Kidney epithelial cell (primary cell): ENCODE measurements at regions not wholly inside any gene's neighbourhood (a gene's known extent, or its start where the extent isn't known, plus 50 kb on each side); places are given as distances from the start of the nearest gene placed in this dataset.

Source experiments
- DNase-seq: peaks from one replicate; pipeline ENCODE4 v3.0.0-alpha.2; 2010; ENCODE audit warnings: low read depth
- H3K27me3 ChIP-seq: 2 replicates; pipeline ENCODE4 v1.6.0; 2011; ENCODE audit warnings: low read length; ENCODE audit not compliant: control insufficient read depth, insufficient read depth
- H3K36me3 ChIP-seq: 2 replicates; pipeline ENCODE4 v1.5.1; 2011; ENCODE audit warnings: low read length; ENCODE audit not compliant: control insufficient read depth, insufficient read depth
- H3K4me3 ChIP-seq: 2 replicates; pipeline ENCODE4 v1.5.1; 2011; ENCODE audit warnings: low read depth, mild to moderate bottlenecking, control low read depth, low read length
- TF ChIP-seq, protein P1 (sequence below): IDR thresholded peaks from 2 replicates; pipeline ENCODE4 v1.5.1; 2011; ENCODE audit warnings: mild to moderate bottlenecking, moderate library complexity, low read length, control low read depth, inconsistent platforms; ENCODE audit not compliant: insufficient read depth, poor library complexity, severe bottlenecking

DNA sequence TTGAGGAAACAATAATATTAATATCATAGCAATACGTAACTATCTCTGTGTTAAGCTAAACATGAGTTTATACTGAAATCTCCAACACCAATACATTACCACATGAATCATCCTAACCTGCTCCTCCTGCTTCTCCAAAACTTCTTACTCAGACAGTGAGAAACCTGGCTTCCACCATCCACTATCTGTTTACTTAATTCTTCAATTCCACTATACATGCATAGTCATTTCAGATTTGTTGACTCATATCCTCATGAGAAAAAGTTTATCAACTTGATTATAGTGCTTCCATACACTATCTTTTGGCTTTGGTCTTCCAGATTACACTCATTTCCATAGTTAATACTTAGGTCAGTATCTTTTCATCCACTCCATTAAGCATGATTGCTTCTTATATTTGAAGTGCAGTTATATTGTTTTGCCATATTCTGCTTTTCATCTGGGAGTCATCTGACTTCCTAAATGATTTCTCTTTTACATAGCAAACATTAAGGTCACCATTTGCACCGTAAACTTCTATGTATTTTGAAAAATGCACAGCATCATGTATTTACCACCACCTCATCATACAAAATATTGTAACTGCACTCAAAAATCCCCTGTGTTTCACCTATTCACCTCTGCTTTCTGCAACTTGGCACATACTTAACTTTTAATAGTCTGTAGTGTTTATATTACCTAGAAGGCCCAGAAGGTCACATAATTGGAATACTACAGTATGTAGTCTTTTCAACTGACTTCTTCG, 970.6 kb downstream of the DIPK2A start:
- TF ChIP-seq, protein P1, sequence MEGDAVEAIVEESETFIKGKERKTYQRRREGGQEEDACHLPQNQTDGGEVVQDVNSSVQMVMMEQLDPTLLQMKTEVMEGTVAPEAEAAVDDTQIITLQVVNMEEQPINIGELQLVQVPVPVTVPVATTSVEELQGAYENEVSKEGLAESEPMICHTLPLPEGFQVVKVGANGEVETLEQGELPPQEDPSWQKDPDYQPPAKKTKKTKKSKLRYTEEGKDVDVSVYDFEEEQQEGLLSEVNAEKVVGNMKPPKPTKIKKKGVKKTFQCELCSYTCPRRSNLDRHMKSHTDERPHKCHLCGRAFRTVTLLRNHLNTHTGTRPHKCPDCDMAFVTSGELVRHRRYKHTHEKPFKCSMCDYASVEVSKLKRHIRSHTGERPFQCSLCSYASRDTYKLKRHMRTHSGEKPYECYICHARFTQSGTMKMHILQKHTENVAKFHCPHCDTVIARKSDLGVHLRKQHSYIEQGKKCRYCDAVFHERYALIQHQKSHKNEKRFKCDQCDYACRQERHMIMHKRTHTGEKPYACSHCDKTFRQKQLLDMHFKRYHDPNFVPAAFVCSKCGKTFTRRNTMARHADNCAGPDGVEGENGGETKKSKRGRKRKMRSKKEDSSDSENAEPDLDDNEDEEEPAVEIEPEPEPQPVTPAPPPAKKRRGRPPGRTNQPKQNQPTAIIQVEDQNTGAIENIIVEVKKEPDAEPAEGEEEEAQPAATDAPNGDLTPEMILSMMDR: no peak

DNA sequence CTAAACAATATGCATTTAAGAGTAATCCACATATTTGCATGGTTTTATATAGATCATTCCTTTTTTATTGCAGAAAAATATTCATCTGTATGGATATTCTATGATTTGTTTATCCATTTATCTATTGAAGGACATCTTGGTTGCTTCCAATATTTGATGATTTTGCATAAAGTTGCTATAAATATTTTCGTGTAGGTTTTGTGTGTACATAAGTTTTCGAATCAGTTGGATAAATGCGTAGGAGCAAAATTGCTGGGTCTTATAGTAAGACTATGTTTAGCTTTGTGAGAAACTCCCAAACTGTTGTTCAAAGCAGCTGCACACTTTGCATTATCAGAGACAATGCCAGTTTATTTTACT, 971.2 kb downstream of the DIPK2A start:
- TF ChIP-seq, protein P1: no peak
- DNase-seq: no peak
- H3K27me3 ChIP-seq: no peaks in the 10 kb centered on the region
- H3K4me3 ChIP-seq: no peak overlapping the region
- H3K36me3 ChIP-seq: no peaks in the 10 kb centered on the region

More for the DNA sequence above, 970.6 kb downstream of the DIPK2A start:
- no peak for DNase-seq
- Histone ChIP-seq H3K36me3 (no peaks in the 10 kb centered on the region), H3K4me3 (no peak overlapping the region), H3K27me3 (no peaks in the 10 kb centered on the region)

DNA sequence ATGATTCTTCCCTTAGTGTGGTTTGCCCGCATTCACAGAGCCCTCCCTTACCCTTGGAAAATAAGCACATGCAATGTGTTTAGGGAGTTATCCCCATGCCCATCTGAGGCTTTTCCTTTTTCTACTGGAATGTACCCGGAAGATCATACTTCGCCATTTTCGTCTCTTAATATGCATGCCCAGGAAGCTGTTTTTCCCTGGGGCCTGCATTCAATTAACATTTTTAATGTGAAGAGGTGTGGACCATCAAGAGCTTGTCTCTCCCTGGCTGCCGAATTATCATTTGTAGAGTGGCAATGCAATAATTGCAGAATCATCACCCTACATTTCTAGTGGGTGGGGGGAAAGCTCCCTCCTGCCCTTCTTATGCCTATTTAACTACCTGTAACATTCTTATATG, 976.3 kb downstream of the DIPK2A start:
- H3K27me3 ChIP-seq: no peaks in the 10 kb centered on the region
- no peak for DNase-seq
- no peaks in the 10 kb centered on the region for H3K36me3 ChIP-seq
- no peak overlapping the region for H3K4me3 ChIP-seq
- TF ChIP-seq, protein P1: no peak

DNA sequence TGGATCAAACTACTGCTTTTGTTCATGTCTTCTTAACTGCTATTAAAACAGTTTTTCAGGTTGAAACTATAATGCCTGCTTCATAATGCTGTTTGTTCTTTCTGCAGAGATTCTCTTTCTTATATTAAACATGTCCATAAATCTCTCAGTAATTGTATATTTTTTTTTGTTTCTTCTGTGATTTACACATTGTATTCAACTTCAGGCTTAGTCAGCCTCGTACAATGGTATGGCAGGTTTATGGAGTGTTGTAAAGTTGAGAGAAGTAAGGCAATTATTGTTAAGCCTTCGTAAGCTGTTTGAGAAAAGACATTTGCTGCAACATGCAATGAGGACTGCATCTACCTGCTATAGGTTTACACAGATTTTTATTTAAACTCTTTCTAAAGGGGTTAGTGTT, 977.1 kb downstream of the DIPK2A start:
- DNase-seq: no peak
- Histone ChIP-seq H3K27me3 (no peaks in the 10 kb centered on the region), H3K4me3 (no peak overlapping the region), H3K36me3 (no peaks in the 10 kb centered on the region)
- TF ChIP-seq, protein P1: no peak

DNA sequence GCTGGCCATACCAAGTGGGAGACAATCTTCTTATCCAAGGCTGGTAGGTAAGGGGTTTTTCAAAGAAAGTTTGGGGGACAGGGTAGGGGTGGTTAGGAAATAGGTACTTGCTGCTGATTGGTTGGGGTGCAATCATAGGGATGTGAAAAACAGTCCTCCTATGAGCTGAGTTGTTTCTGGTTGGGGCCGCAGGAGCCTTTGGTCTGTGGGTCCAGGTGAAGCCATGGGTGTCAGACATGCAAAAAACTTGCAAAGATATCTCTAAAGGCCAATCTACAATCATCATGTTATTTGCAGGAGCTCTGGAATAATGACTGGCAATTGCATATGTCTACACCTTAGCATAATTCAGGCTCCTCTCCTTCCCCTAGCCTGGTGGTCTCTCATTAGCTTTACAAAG, 982.3 kb downstream of the DIPK2A start:
- no peak overlapping the region for H3K4me3 ChIP-seq
- H3K27me3 ChIP-seq: no peaks in the 10 kb centered on the region
- TF ChIP-seq, protein P1: no peak
- DNase-seq: no peak
- H3K36me3 ChIP-seq: no peaks in the 10 kb centered on the region
